SIG-M5 treated with dmso at 0.1 percent for 504 hours (cell line): ENCODE measurements at regions not wholly inside any gene's neighbourhood (a gene's known extent, or its start where the extent isn't known, plus 50 kb on each side); places are given as distances from the start of the nearest gene placed in this dataset.

Experiments used
- DNase-seq: peaks from one replicate; lab custom pipeline; 2025; ENCODE audit not compliant: unreplicated experiment; lab: John Stamatoyannopoulos, UW

DNA sequence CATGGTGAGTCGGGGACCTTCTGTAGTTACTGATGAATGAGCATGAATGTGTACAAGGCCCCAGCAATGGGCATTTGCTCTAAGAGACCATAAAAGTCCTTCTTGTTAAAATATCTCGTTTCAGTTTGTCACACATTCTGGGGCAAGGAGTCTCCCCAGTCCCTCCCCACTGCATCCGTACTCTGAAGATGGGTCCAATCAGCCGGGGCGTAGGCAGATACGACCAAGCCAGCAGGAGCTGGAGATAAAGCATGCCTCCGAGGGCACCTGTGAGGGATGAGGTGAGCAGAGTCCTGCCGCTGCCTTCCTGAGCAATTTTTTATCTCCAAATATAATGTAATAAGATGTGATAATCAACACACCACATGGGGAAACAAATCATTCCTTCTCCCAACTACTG is 528.5 kb downstream of the BCL11B start:
- no peak for DNase-seq

DNA sequence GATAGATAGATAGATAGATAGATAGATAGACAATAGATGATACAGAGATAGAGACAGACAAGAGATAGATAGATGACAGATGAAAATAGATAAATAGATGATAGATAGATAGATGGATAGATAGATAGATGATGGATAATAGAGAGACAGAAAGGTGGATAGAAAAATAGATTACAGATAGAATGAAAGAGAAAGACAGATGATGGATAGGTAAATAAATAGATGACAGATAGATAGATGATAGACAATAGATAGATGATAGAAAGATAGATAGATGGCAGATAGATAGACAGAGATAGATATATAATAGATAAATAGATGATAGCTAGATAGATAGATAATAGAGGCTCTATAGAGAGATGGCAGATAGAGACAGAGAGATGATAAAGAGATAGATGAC is 523.0 kb downstream of the BCL11B start:
- no peak for DNase-seq

DNA sequence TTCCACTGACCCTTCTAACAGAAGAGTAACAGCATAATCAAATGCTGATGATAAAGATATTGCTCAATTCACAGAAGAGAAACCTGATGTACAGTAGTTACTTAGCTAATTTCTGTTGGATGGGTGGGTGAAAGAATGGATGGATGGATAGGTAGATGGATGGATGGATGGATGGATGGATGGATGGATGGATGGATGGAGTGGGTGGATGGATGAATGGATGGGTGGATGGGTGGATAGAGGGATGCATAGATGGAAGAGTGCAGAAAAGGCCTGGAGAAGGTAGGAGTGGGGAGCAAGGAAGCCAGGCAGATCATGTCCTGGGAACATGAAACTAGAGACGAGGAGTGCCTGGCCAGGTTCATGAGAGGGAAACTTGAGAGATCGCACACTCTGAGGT is 520.9 kb downstream of the BCL11B start:
- DNase-seq = no peak

DNA sequence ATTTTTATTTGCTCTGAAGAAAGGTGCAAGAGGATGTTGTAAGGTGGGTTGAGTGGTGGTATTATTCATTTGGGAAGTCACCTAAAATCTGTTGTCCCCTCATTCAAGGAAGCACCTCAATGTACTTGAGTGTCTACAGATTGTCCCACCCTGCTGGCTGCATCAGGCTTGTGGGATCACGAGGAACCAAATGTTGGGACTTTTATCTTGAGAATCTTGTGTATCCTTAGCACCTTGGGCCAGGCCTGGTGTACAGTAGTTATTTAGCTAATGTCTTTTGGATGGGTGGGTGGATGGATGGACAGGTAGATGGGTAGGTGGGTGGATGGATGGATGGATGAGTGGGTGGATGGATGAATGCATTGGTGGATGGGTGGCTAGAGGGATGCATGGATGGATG is 519.3 kb downstream of the BCL11B start:
- DNase-seq = no peak

DNA sequence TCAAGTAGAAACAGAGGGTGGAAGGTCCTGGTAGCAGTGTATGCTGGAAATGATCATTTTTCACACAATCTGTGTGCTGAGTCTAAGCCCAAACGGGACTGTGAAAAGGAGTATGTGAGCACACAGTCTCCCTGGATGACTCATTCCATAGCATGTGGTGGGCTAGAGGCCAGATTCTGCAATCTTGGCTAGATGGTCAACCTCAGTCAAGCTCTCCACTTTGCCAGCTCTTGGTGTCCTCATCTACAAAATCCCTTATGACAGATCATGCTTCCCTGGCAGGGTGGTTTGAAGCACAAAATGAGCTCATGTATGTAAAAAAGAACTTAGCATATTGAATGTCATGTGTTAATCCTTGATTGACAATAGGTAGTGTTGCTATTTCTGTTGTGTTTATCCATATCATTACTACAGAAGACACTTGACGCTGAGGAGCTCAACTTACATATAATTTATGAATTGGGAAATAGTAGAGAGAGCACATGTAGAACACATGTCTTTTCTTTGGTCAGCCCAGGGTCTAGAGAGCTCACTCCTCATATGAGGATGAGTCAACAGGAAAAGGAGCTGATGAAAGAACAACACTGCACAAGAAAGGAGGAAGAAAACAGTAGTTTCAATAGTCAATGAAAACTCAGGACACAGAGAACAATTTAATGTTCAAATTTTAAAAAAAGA is 517.5 kb downstream of the BCL11B start:
- peak; percentile 28 for DNase-seq

DNA sequence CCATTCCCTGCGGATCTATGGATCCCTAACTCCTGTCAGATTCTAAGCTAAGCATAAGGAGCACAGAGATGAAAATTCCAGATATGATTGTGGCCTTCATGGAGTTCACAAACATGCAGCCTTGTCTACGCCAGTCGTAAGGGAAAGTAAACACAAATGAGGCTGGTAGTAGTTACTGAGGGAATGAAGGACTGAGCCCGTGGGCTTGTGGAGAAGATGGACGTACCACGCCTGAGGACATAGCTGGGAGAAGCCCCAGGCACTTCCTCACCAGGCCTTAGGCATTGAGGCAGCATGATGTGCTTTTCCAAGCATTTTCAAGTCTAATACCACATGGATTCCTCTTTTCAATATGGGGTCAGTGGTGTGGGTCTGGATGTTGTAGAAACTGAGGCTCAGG is 515.2 kb downstream of the BCL11B start:
- no peak for DNase-seq

DNA sequence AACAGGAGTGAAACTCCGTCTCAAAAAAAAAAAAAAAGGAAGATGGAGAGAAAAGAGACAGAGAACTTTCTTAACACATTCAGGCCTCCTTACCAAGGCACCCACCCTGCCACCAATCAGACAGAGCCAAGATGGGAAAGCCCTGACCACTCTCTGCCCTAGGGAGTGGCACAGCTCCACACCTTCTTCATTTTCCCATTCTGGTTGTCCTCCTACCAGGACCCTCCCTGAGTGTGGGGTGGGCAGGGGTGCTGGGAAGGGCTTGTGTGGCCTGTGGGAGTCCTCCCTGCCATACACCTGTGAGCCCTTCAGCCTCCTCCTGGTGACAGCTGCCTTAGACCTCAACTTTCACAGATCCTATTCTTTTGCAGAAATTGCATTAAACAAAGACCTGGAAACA is 513.6 kb downstream of the BCL11B start:
- DNase-seq = no peak

DNA sequence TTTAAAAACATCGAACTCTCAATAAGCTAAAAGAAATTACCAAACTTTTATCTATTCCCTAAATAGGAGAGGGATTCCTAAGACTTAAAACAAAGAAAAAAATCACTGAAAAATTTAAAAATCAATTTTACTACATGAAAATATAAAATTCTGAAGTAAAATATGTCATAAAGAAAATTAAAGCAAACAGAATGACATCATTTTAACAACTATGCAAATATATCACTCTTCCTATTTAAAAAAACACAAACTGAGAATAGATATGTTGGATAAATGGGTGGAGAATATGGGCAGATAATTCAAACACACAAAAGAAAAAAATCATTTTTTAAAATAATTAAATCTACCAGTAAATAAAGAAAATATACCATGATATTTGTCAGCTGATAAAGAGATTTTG is 510.0 kb downstream of the BCL11B start:
- DNase-seq = no peak

DNA sequence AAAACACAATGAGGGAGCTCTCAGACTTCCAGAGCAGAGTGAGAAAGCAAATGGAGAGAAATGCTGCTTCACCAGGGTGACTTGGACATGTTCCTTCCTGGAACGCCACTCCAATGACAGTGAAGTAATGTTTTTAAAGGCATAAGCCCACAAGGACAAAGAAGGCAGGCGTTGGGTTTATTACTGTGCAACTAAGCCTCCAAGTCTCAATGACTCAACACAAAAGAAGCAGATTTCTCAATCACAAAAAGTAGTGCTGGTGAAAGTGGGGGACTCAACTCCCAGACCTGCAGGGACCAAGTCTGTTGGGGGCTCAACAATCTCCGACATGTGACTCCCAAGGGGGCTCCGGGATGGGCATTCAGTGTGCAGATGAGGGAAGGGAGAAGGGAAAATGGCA is 505.2 kb downstream of the BCL11B start:
- no peak for DNase-seq

DNA sequence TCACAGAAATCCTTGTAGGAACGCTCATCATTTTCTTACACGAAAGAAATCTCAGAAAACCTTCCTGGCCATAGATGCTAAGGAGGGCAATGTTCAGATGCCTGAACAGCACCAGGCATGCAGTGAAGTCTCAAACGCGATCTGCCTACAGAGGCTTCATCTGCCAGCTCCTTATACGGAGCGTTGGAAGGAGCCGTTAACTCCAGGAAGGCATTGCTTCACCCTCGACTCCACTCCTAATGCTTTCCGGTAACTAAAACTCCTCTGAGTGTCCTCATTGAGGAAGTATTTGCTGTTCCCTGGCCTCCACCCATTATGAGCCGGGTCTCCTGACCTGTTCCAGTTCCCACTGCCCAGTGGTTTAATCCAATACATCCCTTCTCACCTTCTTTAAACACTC is 502.7 kb downstream of the BCL11B start:
- DNase-seq = no peak

DNA sequence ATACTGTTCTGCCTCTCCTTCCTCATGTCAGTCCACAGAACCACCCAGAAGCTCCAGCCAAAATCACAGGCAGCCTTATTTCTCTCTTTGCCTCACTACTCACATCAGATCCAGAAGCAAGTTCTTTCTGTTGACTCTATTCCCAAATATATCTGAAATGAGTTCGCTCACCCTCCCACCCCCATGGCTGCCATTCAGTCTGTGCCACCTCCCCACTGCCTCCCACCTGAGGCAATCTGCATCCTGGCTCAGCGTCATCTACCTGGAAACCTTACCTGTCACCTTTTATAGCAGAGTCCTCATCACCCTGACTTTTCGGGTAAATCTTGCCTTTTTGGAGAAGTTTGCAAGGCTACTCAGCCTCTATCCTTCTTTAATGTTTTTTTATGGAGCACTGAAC is 501.8 kb downstream of the BCL11B start:
- DNase-seq = no peak

DNA sequence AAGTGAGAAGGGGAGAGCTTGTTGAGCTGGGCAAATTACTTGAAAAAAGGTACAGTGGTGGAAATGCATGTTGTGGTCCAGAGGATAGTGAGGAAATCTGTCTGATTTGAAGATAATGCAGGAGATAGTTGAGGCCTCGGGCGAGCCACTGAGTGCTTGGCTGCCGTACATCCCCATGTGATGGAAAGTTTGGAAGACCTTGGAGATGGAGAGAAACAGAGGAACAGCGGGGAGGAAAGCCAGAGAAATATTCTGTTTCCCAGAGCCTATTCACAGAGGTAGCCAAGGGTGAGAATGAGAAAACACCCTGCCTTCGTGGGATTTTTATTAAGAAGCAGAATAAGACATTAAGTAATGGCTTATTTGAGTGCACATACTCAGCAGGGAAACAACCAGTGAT is 498.2 kb downstream of the BCL11B start:
- DNase-seq = no peak

DNA sequence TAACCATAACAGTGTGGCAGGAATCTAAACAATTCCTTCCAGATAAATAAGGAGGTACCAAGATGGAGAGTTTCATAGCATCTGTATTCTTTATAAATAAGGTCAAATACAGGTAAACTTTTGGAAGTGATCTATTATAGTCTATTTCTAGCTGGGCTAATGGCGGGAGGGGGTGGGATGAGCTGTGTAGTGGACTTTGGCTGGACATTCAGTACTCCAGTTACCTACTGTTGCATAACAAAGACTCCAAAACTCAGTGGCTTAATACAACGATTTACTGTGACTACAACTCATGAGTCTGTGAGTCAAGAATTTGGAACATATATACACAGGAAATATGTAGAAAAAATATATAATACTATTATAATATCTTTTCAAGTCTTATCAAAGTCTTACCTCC is 496.1 kb downstream of the BCL11B start:
- DNase-seq = no peak

DNA sequence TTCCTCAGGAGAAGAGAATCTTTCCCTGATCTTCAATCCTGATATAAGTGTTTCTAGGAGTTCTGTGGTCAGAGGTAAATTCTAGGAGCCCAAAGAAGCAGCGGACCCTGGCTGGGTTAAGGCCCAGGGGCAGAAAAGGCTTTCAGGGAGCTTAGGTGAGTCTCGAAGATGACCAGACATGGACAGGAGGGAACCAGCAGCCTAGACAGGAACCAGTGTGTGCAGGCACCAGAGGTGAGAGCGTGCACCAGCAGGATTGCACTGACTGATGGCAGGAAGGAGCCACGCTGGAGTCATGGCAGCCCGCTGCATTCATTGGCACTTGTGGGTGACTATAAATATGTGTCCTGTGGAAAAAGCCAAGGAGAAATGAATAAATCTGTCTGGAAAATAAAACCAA is 489.9 kb downstream of the BCL11B start:
- no peak for DNase-seq

DNA sequence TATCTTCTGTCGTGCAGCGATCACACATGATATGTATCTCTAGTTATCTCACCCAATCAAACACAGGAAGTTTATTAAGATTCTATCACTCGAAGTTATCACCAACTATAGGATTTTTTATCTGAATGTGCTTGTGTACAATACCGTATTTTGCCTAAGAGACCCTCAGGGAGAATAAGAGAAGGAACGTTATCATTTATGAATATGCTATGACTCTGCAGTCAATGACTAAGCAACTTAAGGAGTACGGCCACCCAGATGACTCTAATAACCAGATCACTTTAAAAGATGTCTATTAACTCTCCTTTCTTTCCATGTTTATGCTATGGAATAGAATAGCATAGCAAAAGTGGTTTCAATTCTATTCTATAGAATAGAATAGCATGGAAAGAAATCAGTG is 486.4 kb downstream of the BCL11B start:
- no peak for DNase-seq

DNA sequence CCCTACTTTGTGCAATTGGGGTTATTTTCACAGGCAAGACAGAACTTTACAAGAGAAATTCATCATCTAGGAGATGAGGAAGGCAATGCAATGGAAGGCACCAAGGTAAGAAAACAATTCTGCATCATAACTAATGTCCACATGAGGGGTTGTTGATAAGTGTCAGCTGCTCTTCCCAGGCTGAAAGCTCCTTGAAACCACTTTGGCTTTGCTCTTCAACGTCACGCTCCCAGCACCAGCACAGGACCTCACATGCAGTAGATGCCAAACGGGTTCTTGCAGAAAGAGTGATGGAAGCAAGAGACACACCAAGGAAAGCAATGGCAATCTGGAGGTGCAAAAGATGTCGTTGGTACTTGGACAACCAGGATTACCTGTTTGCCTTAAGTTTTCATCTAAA is 485.5 kb downstream of the BCL11B start:
- no peak for DNase-seq

DNA sequence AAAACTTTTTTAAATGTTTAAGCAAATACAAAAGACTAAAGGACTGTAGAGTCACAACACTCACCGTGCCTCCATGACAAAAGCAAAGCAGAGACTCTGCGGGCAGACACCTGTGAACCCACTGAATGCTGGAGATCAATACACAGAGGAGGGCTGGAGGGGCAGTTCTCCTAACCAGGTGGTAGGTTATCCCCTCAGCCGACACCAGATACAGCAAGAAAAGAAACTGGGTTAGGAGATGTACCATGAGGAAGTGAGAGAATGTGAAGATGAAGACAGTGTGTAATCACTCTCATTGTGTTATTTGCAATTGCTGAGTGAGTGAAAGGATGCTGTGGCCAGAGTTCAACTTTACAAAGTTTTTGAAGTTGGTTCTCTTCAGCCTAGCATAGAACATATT is 480.3 kb downstream of the BCL11B start:
- DNase-seq = no peak

DNA sequence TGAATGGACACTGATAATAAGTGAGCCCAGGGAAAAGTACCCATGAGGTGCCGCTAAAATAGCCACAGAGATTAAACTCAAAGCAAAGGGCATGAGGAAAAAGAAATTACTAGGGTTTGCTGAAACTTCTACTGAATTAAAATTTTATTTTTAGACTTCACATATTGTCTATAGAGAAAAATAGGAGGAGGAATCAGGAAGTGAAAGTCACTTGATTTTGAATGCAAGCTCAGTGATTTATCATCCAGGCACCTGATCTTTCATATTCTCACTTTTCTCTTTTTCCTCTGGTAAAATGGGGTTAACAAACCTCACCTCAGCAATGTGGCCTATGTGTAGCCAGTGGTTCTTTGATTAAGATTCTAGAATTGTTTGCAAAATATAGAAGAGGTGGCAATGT is 479.8 kb downstream of the BCL11B start:
- no peak for DNase-seq

DNA sequence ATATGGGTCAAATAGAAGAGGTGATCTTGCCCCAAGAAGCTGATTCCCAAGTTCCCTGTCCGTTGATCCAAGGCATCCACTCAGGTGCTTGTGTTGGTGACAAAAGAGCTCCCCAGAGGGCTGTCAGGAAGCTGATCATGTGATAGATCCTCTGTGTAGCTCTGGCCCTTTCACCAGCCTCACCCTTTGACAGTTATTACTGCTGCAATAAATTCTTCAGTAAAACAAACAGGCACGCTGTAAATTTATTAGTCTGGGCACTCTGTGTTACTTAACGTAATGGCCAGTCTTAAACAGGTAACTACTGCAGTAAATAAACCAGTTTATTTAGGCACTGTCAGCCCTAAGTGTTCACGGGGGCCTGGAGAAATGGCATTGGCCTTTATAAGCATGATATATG is 473.9 kb downstream of the BCL11B start:
- DNase-seq = no peak

DNA sequence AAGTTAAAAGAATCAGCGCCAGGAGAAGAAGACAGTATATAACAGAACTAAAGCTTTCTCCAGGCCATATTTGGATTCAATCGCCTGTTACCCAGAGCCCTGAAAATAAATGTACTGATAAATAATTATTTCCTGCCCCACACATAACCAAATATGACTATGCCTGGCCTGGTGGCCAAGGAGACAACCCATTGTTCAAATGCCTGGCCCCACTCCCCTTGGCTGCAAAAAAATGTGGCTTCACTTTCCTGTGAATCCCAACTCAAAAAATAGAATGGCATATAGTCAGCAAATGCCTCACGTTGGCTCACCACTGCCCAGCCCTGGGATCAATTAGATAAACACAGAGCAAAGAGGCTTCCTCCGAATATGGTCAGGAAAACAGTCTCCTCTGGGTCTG is 472.1 kb downstream of the BCL11B start:
- no peak for DNase-seq

DNA sequence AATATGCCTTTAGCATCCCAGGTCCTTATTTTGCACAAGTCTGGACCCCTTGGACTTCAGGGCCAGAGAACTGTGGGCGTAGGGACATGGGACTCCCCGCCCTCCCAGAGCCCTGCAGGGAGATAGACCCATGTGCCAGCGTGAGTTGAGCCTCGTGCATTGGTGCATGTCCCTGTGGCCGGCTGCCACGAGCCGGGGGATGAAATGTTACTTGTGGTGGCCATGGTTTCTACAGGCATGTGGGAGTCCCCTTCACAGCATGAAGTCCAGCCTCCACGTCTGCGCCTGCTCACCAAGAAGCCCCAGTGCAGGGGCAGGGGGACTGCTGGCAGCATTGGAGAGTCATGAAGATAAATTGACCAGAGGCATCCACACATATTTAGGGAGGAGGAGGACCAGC is 470.0 kb downstream of the BCL11B start:
- no peak for DNase-seq

DNA sequence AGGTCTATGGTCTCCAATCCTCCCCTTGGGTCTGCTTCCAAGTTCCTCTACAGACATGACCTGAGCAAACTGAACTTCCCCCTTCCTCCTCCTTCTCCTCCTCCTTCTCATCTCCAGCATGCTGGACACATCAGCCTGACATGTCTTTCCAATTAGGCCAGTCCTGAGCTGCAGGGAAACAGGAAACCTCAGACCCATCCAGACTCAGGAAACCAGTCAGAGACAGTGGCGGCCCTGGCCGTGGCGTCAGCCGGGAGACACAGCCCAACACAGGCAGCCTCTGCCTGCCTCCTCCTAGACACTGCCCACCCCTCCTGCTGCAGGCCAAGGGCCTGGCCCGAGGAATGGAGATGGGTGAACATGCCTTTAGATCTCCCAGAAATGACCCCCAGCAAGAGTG is 468.8 kb downstream of the BCL11B start:
- DNase-seq = no peak

DNA sequence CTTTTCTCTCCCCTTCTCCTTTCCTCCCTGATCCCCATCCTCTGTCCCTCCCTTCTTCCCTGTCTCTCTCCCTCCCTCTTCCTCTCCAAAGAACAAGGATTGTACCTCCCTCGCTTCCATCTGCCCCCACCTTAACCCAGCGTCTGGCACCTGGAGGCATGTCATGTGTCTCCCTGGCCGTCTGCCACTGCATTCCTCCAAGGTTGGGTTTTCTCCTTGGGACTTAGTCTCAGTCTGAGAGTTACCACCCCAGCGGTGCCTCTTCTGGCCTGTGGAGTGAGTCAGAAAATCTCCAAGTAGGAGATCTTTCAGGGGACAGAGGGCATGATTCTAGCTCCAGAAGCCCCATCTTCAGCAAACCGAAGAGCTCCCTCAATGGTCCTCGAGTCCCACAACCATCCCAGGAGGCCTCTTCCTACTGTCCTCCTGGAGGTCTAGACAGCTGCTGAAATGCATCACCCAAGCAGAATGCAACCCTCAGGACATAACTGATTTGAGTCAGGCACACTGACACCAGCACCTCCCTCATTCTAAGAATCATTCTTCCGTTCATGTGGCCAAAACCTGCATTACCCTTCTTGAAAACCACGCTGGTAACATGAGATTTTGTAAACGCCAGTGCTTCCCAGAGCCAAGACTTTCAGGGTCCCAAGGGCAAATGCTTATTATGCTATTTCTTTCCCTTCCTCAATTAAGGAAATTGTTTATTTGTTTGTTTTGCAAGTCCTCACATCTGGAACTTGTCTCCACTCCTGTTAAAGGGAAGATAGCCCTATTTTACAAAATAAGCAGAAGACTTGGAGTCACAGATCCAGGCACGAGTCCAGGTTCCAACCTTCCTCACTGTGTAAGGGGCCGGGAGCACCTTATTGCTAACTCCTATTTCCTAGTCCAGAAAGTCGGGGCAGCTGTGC is 463.2 kb downstream of the BCL11B start:
- no peak for DNase-seq
